NT2/D1 (cell line): ENCODE measurements at regions not wholly inside any gene's neighbourhood (a gene's known extent, or its start where the extent isn't known, plus 50 kb on each side); places are given as distances from the start of the nearest gene placed in this dataset.

Experiments used
- SUZ12 ChIP-seq: IDR thresholded peaks from 2 replicates; pipeline ENCODE4 v1.6.1; 2011; ENCODE audit not compliant: insufficient read length, insufficient read depth; ENCODE audit errors: extremely low read depth
- YY1 ChIP-seq: IDR thresholded peaks from 2 replicates; pipeline ENCODE4 v1.6.1; 2011; ENCODE audit not compliant: insufficient read length, insufficient read depth
- ZNF274 ChIP-seq: IDR thresholded peaks from 2 replicates; pipeline ENCODE4 v1.6.1; 2011; ENCODE audit warnings: mild to moderate bottlenecking, low read depth, low read length

DNA sequence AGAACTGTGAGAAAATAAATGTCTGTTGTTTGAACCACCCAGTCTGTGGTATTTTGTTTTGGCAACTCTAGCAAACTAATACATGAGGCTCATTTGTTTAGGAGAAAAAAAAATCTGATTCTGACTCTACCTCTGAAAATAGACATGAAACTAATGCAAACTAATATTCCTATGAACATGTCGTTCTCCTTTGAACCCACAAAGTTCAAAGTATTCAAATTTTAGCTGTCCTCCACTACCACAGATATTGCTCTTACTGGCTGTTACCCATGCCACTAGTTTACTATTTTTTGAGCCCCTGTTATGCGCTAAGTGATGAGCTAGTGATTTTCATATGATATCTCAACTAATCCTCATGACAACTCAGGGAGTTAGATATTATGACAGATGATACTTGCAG lies 58.8 kb upstream of the ZNF804B start:
- TF ChIP-seq ZNF274 (no peak), YY1 (no peak), SUZ12 (no peak)
